K562 (cell line): ENCODE measurements at regions not wholly inside any gene's neighbourhood (a gene's known extent, or its start where the extent isn't known, plus 50 kb on each side); places are given as distances from the start of the nearest gene placed in this dataset.

Experiments used
- HMG20A ChIP-seq: fragments of 450-650 bp; formaldehyde crosslinking; conservative IDR thresholded peaks from 2 replicates; pipeline ENCODE4 v1.4.0; 2020; ENCODE audit warnings: mild to moderate bottlenecking, mixed read lengths
- POLR2A ChIP-seq: fragments of 450-650 bp; conservative IDR thresholded peaks from 2 replicates; pipeline ENCODE4 v1.6.1; 2016
- TF ChIP-seq, protein P1 (sequence below), 3 experiments: IDR thresholded peaks in 2 of 3; conservative IDR thresholded peaks in 1 of 3; 2 replicates each; pipeline ENCODE4 v1.5.1; 2011 to 2012; ENCODE audit warnings: low read length in 3 of 3, mild to moderate bottlenecking in 3 of 3, control low read depth in 2 of 3, improper control_type of control experiment in 1 of 3, inconsistent platforms in 1 of 3, low read depth in 1 of 3, mixed read lengths in 1 of 3, moderate library complexity in 1 of 3; ENCODE audit not compliant: insufficient read depth in 2 of 3
- TF ChIP-seq, protein P2 (sequence below): sonication (generic); formaldehyde crosslinking; IDR thresholded peaks from 2 replicates; pipeline ENCODE4 v1.8.0; 2022; ENCODE audit warnings: mild to moderate bottlenecking, missing genetic modification reagents

DNA sequence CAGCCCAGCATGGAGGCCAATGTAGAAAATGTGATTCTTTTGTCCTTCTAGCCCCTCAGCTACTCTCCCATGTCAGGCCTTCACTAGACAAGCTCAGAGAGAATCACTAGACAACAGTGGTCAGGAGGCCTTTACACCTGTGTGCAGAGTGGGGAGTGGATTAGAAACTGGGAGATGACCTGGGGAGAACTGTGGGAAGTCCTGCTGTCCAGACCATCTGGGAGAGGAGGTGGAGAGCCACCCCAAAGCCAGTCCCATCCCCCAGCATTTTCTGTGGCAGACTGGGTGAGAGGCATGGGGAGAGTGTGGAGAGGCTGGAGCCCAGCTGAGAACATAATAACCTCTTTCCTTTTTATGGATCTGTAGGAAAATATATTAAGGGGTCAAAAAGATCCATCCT, 452.0 kb upstream of the DMAC1 start:
- no peak for TF ChIP-seq HMG20A (CRISPR knock-in tag)
- no peak for TF ChIP-seq POLR2A
- TF ChIP-seq, protein P1, sequence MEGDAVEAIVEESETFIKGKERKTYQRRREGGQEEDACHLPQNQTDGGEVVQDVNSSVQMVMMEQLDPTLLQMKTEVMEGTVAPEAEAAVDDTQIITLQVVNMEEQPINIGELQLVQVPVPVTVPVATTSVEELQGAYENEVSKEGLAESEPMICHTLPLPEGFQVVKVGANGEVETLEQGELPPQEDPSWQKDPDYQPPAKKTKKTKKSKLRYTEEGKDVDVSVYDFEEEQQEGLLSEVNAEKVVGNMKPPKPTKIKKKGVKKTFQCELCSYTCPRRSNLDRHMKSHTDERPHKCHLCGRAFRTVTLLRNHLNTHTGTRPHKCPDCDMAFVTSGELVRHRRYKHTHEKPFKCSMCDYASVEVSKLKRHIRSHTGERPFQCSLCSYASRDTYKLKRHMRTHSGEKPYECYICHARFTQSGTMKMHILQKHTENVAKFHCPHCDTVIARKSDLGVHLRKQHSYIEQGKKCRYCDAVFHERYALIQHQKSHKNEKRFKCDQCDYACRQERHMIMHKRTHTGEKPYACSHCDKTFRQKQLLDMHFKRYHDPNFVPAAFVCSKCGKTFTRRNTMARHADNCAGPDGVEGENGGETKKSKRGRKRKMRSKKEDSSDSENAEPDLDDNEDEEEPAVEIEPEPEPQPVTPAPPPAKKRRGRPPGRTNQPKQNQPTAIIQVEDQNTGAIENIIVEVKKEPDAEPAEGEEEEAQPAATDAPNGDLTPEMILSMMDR (IDR thresholded peaks at IDR 0.05 in 2 of 3, conservative IDR thresholded peaks at IDR 0.05 in 1 of 3; ENCODE audit: insufficient read depth in 2 of 3, low read depth in 1 of 3, low read length in 3 of 3), result no peak
- TF ChIP-seq, protein P2, sequence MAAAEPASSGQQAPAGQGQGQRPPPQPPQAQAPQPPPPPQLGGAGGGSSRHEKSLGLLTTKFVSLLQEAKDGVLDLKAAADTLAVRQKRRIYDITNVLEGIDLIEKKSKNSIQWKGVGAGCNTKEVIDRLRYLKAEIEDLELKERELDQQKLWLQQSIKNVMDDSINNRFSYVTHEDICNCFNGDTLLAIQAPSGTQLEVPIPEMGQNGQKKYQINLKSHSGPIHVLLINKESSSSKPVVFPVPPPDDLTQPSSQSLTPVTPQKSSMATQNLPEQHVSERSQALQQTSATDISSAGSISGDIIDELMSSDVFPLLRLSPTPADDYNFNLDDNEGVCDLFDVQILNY (CRISPR knock-in tag), result no peak
